Activated T-cell treated with anti-CD3 and anti-CD28 coated beads for 48 hours (primary cell): ENCODE measurements at regions not wholly inside any gene's neighbourhood (a gene's known extent, or its start where the extent isn't known, plus 50 kb on each side); places are given as distances from the start of the nearest gene placed in this dataset.

Experiments used
- DNase-seq: peaks from one replicate; pipeline ENCODE4 v3.0.0-alpha.2; 2020; ENCODE audit warnings: low read depth

DNA sequence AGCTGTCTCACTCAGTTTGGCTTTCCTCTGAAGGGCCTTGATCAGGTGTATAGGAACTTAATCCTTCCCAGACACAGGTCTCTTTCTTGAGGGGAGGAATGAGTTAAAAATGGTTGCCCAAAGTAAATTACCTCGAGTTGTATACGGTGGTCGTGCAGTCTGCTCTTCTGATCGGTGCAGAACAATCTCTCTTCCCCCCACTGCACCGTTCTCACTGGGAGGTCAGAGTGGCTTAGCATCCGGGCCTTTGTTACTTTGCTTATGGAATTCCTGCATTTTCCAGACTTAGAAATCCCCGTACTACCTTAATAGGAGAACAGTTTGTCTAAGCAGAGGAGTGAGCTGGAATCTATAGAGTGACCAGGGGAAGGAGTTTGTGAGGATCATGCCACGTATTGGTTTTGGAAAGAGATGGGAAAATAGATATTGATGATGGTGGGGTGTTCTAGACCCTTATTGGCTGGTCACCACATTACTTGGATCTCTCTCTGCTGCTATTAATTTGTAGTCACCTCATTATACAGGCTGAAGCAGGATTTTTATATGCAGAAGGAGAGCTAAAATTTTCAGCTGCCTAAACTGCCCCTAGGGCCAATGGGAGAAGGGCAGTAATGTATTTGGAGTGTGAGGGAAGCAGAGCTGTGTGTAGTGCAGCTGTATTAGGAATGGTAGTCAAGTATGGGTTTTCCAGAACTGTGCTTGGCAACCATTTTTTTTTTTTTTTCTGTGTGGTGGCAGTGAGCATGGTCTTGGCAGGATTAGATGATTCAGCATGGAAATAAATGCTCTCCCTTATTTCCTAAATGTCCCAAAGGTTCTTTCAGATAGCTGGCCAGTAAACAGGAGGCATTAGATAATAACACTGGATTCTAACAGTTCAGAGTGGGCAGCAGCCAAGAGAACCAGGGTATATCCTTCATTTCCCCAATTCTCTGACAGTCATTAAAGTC lies 81.5 kb downstream of the NDUFS5 start:
- no peak for DNase-seq

DNA sequence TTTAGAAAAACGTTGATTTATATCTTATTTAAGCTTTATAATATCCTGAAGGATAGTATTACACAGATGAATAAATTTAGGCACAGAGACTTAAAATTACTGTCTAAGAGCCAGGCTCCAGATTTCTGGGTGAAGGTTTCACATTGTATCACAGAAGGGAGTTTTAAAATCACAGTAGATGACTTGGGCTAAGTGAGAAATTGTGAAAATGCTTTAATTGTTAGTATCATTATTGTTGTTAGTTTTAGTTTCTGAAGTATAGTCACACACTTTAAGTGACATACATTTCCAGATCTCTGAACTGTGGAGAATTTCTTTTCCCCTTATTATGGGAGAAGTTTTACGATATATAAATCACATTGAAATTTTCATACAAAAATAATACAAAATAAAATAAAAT lies 83.5 kb downstream of the NDUFS5 start:
- DNase-seq: no peak

DNA sequence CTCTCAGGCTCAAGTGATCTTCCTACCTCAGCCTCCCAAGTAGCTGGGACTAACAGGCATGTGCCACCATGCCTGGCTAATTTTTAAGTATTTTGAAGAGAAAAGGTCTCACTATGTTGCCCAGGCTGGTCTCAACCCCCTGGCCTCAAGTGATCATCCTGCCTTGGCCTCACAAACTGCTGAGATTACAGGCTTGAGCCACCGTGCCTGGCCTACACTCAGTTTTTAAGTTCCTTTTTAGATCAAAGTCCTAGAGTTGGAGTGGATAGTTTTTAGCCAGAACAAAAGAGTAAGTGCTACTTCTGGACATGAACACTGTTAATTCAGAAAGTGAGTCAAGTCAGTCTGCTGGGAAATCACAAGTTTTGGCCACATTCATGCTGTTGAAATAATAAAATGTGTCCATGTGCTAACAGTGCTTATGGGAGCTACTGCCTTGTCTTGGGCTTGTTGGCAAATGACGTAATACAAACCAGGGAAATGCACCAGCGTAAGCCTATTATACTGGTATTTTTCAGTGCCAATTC lies 84.2 kb downstream of the NDUFS5 start:
- no peak for DNase-seq

DNA sequence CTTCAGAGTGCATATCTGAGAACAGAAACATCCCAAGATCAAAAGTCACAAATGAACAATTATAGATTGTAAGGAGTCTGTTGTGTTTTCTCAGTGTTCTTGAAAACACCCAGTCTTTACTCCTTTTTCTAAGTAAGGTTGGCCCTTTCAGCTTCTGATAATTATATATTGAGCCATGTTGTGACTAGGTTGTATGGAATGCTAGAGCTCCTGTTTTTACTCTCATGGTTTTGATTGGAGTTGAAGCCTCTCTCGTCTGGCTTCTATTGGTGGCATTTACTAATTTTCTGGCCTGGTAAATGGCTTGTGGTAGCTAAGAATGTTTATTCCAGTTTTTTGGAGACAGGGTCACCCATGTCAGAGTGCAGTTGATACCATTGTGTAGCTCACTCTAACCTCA lies 84.7 kb downstream of the NDUFS5 start:
- no peak for DNase-seq

DNA sequence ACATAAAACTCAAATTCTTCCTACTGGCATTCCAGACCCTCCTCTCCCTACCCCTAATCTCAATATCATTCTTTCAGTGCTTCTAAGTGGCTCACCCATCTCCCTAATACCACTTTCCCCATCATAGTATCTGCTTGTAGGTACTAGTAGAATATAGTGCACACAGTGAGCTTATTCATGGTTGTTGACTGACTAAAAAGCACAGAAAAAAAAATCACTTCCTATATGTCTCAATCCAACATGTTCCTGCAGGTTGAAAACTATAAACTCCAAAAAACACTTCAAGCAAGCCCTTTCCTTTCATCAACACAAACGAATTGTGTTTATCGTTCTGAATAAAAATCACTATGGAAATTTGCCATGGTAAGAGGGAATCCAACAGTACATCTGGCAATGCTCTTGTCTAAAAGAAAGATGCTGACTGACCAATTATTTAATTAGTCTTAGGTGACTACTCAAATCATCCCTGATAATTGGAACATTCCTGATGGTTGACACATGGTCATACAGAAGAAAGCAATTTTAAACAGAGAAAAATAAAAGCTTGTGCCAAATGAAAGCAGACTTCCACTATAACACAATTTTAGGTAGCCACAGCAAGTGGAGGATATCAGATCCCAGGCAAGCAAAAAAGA lies 87.1 kb downstream of the NDUFS5 start:
- DNase-seq: no peak

DNA sequence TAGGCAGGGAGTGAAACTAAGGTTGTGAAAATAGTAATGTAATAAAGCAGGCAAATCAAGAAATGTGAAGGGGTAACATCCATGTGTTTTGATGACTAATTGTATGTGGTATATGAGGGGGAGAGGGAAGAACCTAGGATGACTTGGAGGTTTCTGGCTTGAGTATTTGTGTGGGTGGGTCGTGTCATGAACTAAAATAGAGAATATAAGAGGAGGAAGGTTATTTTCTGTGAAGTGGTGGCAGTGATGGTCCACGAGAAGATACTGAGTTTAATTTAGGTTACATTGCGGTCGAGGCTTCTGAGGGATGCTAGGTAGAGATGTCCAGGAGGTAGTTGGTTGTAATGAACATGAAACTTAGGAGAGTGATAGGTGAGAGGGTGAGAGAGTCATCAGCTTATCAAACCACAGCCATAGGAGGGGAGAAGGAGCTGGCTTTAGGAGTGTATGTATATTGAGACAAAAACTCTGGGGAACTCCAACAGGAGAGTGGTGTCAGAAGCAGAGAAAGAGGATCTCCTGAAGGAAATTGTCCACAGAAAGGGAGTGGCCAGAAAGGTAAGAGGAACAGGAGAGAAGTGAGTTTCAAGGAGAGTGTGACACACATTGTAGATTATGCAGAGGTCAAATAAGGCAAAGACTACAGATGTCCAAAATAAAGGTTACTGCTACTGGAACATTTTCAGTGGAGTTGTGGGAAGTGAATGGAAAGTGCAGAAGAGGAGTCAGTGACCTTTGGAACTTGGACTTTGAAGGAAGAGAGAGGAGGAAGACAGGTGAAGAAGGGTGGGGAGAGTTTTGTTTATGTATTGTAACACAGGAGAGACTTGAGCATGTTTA lies 89.0 kb upstream of the MACF1 start:
- no peak for DNase-seq

DNA sequence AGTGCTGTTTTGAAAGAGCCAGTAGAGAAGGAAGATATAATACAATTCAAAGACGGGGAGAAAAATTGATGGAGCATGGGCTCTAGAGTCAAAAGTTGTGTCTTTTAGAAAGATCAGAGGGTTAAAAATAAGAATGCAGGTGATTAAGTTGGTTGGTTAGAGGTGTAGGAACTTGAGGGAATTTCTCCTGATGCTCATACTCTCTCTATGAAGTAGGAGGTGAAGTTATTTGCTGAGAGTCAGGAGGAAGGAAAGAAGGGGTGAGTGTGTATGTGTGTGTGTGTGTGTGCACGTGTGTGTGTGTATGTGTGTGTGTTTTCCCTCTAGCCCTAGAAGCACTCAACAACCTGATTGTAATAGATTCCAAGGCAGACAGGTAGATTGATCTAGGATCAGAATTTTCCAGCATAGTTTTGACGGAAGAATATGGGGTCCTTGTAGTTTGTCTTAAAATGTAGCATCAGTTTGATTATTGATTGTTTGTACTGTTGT lies 88.3 kb upstream of the MACF1 start:
- no peak for DNase-seq

DNA sequence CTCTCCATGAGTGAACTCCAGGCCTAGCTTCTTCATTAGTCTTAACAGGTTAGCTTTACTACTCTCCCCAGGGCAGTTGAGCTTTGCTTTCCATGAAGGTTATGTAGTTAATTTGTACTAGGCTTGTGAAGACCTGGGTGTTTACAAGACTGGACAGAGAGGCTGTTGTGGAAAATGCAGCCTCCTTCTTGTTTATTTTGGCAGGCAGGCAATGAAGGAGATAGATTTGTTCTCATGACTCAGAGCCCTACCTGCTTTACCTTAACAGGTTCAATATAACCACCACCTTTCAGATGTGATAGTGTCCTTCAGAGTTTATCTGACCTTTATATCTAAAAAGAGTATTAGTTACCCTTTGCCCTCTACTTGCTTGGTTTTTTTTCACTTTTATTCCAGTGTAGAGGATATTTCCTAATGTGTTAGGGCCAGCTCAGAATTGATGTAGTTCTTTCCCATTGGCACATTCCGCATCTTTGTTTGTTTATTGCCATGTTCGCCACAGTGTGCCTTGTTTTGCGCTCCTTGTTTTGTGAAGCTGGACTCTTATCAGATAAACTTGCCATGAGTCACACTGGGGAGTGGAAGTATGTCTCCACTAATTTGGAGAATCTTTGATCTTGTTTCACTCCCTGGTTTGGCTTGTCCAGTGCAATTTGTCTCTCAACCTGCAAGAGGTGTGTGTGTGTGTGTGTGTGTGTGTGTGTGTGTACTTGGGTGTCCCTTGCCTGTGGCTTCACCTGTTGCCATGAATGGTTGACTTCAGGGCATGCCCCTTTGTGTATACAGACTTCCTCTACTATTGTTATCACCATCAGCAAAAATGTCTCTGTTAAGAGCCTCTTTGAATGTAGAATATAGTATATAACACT lies 87.4 kb upstream of the MACF1 start:
- no peak for DNase-seq

DNA sequence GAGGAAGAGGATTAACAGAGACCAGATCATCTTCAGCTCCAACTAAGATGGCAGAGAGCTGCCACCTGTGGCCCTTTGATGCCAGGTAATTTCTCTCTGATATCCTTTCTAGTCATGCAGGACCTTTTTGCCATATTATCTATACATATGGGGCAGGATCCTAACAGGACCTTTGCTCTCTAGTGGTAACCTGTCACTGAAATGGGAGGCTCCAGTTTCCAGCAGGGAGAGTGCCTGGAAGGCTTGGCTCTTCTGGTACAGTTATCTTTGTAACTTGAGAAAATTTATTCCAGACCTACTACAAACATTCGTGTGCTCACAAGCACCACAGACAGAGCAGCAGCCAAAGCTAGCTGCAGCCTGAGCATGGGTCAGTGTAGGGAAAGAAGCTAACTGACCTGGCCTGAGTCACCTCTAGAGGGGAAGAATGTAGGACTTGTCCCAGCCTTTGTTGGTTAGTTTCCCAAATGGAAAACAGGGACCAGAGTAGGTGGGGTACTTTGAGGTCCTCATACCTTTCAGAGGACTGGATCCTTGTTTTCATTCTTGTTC lies 86.5 kb upstream of the MACF1 start:
- no peak for DNase-seq

DNA sequence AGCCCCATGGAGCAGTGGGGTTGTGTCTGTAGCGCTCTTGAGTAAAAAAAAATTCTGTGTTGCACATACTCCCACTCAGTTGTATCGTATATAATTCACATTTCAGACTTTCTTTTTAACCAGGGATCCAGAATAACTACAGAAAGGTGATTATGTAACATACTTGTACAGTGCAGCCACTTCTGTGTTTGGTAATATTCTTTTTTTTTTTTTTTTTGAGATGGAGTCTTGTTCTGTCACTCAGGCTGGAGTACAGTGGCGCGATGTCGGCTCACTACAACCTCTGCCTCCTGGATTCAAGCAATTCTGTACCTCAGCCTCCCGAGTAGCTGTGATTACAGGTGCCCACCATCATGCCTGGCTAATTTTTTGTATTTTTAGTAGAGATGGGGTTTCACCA lies 82.4 kb upstream of the MACF1 start:
- no peak for DNase-seq

DNA sequence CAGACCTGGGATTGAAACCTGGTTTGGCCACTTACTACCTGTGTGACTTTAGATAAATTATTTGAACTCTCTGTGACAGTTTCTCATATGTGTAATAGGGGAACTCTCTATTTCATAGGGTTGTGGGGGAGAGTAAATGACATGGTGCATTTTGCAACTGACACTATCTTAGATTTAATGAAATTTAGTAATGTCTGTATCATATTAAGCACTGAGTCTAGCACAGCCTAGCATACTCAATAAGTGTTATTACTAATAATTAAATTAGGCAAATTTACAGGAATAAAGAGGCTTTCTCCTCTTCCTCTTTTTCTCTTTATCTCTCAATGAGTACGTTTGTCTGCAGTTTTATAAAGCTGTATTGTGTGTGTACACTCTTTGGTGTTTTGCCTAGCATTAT lies 80.2 kb upstream of the MACF1 start:
- DNase-seq: no peak

DNA sequence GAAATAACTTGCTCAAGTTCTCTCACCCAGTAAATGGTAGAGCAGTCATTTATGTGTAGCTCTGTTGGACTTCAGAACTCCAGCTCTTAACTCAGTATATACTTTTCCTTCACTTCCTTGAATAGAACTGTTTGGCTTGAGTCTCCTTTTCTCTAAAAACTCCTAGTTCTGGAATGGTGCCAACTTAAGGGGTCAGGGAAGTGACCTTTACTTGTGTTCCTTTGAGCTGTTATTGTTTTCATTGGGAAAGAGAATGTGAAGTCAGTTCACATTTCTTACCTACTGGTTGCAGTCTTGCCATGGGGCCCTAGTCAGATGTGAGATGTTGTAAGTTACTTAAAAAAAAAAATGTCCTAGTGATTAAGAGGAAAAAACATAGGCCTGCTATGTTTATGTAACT lies 77.0 kb upstream of the MACF1 start:
- no peak for DNase-seq

DNA sequence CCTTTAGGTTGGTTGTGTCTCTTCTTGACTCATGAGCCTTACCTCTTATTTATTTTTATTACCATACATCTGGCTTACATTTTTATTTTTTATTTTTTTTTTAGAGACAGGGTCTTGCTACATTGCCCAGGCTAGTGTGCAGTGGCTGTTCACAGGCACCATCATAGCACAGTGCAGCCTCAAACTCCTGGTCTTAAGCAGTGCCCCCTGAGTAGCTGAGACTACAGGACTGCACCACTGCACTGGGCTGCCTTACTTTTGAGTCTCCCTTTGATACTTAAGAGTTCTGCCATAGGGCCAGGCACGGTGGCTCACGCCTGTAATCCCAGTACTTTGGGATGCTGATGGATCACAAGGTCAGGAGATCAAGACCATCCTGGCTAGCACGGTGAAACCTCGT lies 76.4 kb upstream of the MACF1 start:
- no peak for DNase-seq

DNA sequence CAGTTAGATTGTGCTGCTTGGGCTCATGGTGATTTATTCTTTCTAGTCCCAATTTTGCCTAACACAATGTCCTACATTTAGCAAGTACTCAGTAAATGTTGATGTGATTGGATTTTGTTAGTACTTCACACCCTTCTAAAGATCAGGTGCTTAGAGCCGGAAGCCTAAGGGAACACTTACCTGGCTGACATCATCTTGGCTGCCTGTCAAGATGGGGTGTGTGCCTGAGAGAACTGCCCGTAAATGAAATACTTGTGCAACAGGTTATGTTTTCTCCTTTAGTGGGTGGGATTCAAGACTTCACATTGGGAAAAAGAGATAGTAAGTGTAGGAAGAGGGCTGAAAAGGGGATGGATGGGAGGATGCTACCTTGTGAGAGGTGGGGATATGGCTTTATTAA lies 75.5 kb upstream of the MACF1 start:
- no peak for DNase-seq

DNA sequence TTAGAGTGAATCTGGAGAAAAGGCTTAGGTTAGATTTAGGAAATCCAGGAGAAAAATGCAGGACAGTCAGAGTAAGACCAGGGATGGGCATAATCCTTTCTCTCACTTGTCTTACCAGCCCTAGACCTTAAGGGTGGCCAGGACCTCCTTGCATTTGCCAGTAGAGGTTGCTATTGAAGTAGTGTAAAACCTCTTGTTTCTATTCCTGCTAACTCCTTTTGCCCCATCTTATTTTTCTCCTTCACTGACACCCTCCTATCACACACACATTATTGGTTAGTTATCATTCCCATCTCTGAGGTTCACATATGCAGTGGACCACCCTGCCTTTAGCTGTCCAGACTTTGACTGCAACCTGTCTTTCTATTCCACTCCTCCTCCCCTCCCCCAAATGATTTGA lies 75.0 kb upstream of the MACF1 start:
- DNase-seq: no peak

DNA sequence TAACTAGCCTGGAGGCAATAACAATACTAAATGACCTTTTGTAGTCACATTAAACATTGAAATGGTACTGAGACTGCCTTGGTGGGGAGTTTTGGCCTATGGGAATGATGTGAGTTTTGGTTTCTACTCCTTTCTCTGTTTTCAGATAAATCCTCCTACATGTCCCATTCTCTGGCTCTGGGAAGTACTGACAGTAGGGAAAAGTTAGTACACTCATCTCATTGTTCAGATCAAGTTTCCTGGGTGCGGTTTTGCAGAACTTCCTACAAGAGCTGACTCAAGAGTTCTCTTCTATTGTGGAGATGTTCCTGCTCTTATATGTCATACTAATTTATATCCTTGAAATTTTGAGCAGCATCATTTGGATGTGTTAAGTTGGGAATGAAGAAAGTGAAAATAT lies 74.2 kb upstream of the MACF1 start:
- DNase-seq: no peak

DNA sequence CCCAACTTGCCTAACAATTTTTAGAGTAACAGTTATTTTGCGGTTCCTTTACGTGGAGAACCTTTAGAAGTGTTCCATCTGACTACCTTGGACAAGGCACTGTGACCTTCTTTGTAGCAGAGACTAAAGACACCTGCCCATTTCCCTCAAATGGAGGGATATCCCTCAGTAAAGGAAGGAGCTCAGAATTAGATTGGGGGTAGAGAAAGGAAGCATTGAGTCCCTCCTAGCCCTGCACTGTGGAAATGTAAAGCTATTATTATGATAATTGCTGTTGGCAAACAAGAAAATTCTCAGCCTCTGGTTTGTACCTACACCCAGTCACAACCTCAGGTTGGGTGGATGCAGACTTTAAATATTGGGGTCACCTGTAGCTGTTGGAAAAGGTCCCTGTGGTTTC lies 72.6 kb upstream of the MACF1 start:
- no peak for DNase-seq

DNA sequence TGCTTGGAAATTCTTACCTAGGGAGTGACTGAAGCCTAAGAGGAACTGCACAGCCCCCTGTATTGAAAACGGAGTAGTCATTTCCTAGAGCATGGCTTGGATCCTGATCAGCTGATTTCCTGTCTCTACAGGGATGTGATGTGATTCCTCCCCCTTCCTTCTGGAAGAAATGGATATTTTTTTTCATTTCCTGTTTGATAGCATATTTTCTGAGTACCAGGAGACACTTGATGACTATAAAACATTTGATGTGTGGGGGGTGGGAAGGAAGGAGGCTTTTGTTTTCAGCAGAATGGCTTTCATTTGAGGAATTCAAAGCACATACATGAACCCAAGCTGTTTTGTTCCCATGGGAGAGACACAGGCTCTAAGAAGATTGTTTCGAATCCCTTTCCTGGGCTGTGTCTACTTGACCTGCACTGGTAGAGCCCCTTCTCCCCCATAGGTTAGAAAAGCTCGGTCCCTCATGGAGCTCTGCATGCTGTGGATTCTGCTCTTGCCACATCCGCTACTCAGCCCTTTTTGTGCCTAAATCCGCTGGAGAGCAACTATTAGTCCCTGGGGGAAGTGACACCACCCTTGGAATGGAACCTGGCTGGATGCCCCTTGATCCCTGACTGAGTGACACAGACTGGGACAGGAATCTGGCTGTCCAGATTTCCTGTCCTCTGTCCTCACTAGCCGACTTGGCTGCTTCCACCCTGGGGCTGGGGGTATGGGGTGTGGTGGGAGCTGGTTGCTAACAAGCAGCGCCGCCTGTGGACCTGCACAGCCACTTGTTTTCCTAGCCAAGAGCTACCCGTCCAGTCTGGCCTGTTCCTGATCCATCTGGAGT lies 71.8 kb upstream of the MACF1 start:
- DNase-seq: no peak

DNA sequence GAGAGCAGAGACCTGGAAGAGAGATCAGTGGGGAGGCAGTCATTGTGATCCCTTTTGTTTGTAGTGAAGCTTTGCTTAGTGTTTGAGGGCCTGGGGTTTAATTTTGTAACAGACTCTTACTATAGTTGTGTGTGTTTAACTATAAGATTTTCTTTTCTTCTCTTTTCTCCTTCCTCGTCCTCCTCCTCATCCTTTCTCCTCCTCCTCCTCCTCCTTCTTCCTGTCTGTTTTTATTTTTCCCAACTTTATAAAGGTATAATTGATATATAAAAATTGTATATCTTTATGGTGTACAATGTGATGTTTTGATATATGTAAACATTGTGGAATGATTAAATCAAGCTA lies 71.2 kb upstream of the MACF1 start:
- DNase-seq: no peak

DNA sequence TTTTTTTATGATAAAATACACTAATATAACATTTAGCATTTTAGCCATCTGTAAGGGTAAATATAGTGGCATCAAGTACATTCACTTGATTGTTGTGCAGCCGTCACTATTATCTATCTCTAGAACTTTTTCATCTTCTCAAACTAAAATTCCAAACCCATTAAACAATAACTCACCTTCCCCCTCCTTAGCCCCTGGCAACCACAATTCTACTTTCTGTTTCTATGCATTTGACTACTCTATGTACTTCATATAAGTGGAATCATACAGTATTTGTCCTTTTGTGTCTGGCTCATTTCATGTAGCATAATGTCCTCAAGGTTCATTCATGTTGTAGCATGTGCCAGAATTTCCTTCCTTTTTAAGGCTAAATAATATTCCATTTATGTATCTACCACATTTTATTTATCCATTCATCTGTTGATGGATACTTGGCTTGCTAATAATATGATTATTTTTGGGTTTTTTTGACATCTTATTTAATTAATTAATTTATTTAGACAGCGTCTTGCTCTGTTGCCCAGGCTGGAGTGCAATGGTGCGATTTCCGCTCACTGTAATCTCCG lies 69.6 kb upstream of the MACF1 start:
- no peak for DNase-seq
